T47D (cell line): ENCODE measurements at regions not wholly inside any gene's neighbourhood (a gene's known extent, or its start where the extent isn't known, plus 50 kb on each side); places are given as distances from the start of the nearest gene placed in this dataset.

Experiments
- DNase-seq, 2 experiments: peaks; one replicate each; pipeline versions ENCODE4 v3.0.0 to v3.0.0-alpha.2; 2011 to 2012; ENCODE audit warnings: low read depth in 1 of 2, low spot score in 1 of 2
- JUND ChIP-seq: IDR thresholded peaks from 2 replicates; pipeline ENCODE4 v1.6.1; 2012; ENCODE audit warnings: low read depth
- in situ Hi-C: cut with HindIII; loops from 2 replicates; pipeline ENCODE4 v1.10.0; 2016; ENCODE audit warnings: low sequenced_read_pairs, low pct_unique_long_range_greater_than_20kb

GRCh38 chr2:158914731-158915130, 53.7 kb upstream of the TANC1 start:
- TF ChIP-seq JUND: no peak
- in situ Hi-C loops: no loop called here
- DNase-seq: no peak

DNA sequence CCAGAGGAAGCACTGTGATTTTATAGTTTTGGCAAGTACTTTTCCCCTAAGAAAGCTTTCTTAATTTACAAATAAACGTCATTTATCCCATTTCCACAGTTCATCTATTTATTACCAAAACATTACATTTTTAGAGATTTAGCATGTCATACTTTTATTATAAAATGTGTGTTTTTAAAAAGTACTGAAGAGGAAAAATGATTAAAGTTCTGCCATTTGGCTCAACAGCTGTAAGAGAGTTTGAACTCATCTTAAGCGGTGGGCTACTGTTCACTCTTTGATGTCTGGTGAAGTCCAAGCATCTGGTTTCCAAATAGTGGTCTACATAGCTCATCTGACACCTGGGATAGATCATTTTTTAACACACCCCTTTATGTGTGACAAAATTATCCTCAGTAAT, 51.3 kb upstream of the TANC1 start:
- no peak for DNase-seq
- TF ChIP-seq JUND: no peak
- in situ Hi-C loops: no loop called here

DNA sequence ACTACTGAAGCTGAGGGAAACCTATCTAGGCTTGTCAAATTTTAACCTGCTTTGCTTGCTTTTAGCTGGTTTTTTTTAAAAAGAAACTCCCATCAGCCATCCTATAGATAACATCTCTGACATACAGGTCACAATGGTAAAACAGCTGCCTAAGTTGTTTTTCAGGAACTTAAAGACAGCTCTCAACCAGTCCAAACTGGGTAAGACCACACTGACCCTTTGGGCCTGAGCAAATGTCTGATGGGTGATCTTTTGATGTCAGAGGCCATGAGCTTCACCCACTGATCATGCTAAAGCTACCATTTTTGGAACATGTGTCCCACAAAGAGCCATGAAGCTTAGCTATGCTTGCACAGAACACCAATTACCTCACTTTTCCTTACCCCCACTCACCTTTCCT, 50.0 kb upstream of the TANC1 start:
- no peak for TF ChIP-seq JUND
- in situ Hi-C loops: no loop called here
- DNase-seq: no peak
